CD4-positive, alpha-beta T cell (primary cell): ENCODE measurements at regions not wholly inside any gene's neighbourhood (a gene's known extent, or its start where the extent isn't known, plus 50 kb on each side); places are given as distances from the start of the nearest gene placed in this dataset.

ENCODE experiments used
- ATAC-seq: fragments of 200-7000 bp; cut with Tn5 transposase; one replicate; pipeline ENCODE4 v1.10.0; 2022; ENCODE audit warnings: mild to moderate bottlenecking; ENCODE audit not compliant: poor library complexity
- CTCF ChIA-PET: fragments of 350-600 bp; sonication (Branson Sonifier 250); formaldehyde crosslinking; loops from one replicate; lab custom pipeline; 2021; ENCODE audit warnings: antibody characterized with exemption, inconsistent platforms; lab: Charles Lee
- POLR2A ChIA-PET: fragments of 350-600 bp; sonication (Branson Sonifier 250); formaldehyde crosslinking; loops from one replicate; lab custom pipeline; 2021; ENCODE audit warnings: antibody characterized with exemption, inconsistent platforms; lab: Charles Lee
- DNase-seq, 14 experiments: peaks; one replicate each; pipeline ENCODE4 v3.0.0-alpha.2; 2013 to 2020; ENCODE audit warnings: mixed read lengths in 2 of 14
- H3K27ac ChIP-seq, 2 donors: one replicate each; pipeline versions ENCODE4 v1.5.1 to v1.7.0; 2013; ENCODE audit warnings: low read length in 2 of 2, low read depth in 1 of 2, mild to moderate bottlenecking in 1 of 2
- H3K27me3 ChIP-seq, 2 experiments: 1 replicate in 1 of 2; 2 replicates in 1 of 2; pipeline versions ENCODE4 v1.6.1 to v1.7.0; 2013; ENCODE audit warnings: low read length in 2 of 2, control low read depth in 1 of 2, mild to moderate bottlenecking in 1 of 2, moderate library complexity in 1 of 2; ENCODE audit not compliant: insufficient read depth in 2 of 2, control insufficient read depth in 1 of 2
- H3K36me3 ChIP-seq: one replicate; pipeline ENCODE4 v1.6.1; 2013; ENCODE audit warnings: low read length, control low read depth; ENCODE audit not compliant: insufficient read depth
- H3K4me1 ChIP-seq: one replicate; pipeline ENCODE4 v1.6.1; 2013; ENCODE audit warnings: low read length, control low read depth; ENCODE audit not compliant: insufficient read depth
- H3K4me3 ChIP-seq: one replicate; pipeline ENCODE4 v1.5.1; 2013; ENCODE audit warnings: mild to moderate bottlenecking, low read length, moderate library complexity
- H3K9me3 ChIP-seq, 2 experiments: 1 replicate in 1 of 2; 2 replicates in 1 of 2; pipeline versions ENCODE4 v1.6.1 to v1.7.0; 2013; ENCODE audit warnings: low read length in 2 of 2, mild to moderate bottlenecking in 2 of 2, control low read depth in 1 of 2, moderate library complexity in 1 of 2; ENCODE audit not compliant: control insufficient read depth in 1 of 2, insufficient read depth in 1 of 2
- H3K27ac Mint-ChIP-seq: one replicate; pipeline ENCODE4 v1.8.0; 2020; ENCODE audit warnings: mixed read lengths
- H3K27me3 Mint-ChIP-seq: one replicate; pipeline ENCODE4 v1.8.0; 2021; ENCODE audit warnings: mixed read lengths
- H3K36me3 Mint-ChIP-seq: one replicate; pipeline ENCODE4 v1.8.0; 2021; ENCODE audit warnings: low read depth, mixed read lengths
- H3K4me1 Mint-ChIP-seq: one replicate; pipeline ENCODE4 v1.8.0; 2021; ENCODE audit warnings: low read depth, mixed read lengths
- H3K4me3 Mint-ChIP-seq: one replicate; pipeline ENCODE4 v1.8.0; 2020; ENCODE audit warnings: mild to moderate bottlenecking, mixed read lengths
- H3K9me3 Mint-ChIP-seq: one replicate; pipeline ENCODE4 v1.8.0; 2020; ENCODE audit warnings: mixed read lengths
- intact Hi-C, 2 experiments: fragments of 100-400 bp; cut with DNase I in 1 of 2; cut with micrococcal nuclease in 1 of 2; formaldehyde crosslinking; loops; one replicate each; pipeline versions ENCODE4 v1.15.1 to v1.9.0; 2023 to 2025; cut with DNase I, micrococcal nuclease
- TF ChIP-seq, protein P1 (sequence below): fragments of 200-600 bp; IDR thresholded peaks from one replicate; pipeline ENCODE4 v1.8.0; 2022; ENCODE audit warnings: antibody characterized with exemption, mild to moderate bottlenecking

DNA sequence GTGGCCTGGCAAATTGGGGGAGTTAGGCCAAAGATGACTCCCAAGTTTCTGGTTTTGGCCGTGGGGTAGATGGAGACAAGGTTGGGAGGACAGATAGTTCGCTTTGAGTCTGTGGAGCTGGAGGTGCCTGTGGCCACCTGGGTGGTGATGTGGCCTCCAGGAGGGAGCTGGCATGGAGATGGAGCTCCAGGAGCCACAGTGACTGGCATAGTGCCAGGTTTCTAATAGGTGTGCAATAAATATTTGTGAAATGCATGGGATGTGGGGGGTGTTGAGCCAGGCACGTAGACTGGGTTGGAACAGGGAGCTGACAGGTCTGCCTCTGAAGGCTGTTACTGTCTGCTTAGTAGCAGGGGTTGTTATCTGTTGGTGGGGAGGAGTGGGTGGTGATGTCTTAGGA, 102.7 kb downstream of the PAX1 start:
- ChIA-PET POLR2A (no interaction called here), CTCF (no interaction called here)
- TF ChIP-seq, protein P1, sequence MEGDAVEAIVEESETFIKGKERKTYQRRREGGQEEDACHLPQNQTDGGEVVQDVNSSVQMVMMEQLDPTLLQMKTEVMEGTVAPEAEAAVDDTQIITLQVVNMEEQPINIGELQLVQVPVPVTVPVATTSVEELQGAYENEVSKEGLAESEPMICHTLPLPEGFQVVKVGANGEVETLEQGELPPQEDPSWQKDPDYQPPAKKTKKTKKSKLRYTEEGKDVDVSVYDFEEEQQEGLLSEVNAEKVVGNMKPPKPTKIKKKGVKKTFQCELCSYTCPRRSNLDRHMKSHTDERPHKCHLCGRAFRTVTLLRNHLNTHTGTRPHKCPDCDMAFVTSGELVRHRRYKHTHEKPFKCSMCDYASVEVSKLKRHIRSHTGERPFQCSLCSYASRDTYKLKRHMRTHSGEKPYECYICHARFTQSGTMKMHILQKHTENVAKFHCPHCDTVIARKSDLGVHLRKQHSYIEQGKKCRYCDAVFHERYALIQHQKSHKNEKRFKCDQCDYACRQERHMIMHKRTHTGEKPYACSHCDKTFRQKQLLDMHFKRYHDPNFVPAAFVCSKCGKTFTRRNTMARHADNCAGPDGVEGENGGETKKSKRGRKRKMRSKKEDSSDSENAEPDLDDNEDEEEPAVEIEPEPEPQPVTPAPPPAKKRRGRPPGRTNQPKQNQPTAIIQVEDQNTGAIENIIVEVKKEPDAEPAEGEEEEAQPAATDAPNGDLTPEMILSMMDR = no peak
- Mint-ChIP-seq H3K9me3 (peaks cover 5% of the 10 kb centered on the region), H3K27ac (no peak overlapping the region), H3K27me3 (peaks cover 4% of the 10 kb centered on the region), H3K36me3 (no peaks in the 10 kb centered on the region), H3K4me1 (no peaks in the 10 kb centered on the region), H3K4me3 (no peak overlapping the region)
- Histone ChIP-seq H3K27me3 (no peaks in the 10 kb centered on the region), H3K36me3 (no peaks in the 10 kb centered on the region), H3K27ac (no peak overlapping the region), H3K9me3 (peaks cover 0 to 24% of the 10 kb centered on the region in 2 experiments), H3K4me3 (no peak overlapping the region), H3K4me1 (no peaks in the 10 kb centered on the region)
- DNase-seq (no peak), ATAC-seq (no peak)
- intact Hi-C loops = no loop called here

DNA sequence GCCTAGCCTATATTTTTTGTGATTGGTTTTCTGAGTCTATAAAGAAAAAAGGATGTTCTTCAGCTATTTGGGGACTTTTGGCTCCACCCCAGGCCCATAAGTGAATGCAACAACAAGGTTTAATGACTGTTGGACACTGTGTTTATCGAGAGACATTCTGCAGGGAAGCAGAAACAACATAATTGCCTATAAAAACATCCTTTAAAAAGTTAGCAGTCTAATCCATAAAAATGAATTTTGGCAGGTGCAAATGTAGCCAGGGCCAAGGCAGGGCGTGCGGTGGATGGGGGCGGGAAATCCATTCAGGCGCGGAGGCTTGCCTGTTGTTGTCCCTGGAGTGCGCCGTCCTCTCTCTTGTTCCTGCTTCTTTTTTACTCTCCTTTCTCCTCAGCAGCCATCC, 99.3 kb downstream of the PAX1 start:
- ChIA-PET CTCF (no interaction called here), POLR2A (no interaction called here)
- no peak overlapping the region for H3K27ac Mint-ChIP-seq
- H3K4me3 Mint-ChIP-seq = no peak overlapping the region
- no peaks in the 10 kb centered on the region for H3K36me3 ChIP-seq
- no peak overlapping the region for H3K4me3 ChIP-seq
- H3K27me3 ChIP-seq = no peaks in the 10 kb centered on the region
- DNase-seq (no peak), ATAC-seq (no peak)
- H3K4me1 ChIP-seq = no peaks in the 10 kb centered on the region
- peaks cover 0 to 13% of the 10 kb centered on the region in 2 experiments for H3K9me3 ChIP-seq
- no peak overlapping the region for H3K27ac ChIP-seq
- intact Hi-C loops = no loop called here
- H3K27me3 Mint-ChIP-seq = peaks cover 4% of the 10 kb centered on the region
- peaks cover 5% of the 10 kb centered on the region for H3K9me3 Mint-ChIP-seq
- no peaks in the 10 kb centered on the region for H3K36me3 Mint-ChIP-seq
- H3K4me1 Mint-ChIP-seq = no peaks in the 10 kb centered on the region
- TF ChIP-seq, protein P1 = no peak

DNA sequence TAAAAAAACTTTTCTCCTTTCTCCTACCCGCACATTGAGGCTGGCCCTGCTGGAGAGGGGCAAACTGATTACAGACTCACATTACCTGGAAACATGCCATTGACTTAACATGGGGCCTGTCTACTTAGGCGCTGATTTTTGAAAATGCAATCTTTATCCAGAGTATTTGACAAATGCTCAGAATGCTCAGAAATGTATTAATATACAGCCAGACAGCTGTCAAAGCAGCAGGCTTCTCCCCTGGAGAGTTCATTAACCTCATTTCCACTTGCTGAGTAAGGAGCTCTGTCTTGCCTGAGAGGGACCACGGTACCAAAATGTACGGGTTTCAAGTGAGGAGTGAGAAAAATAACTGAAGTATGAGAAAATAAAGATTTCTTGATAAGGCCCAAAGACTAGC, 95.7 kb downstream of the PAX1 start:
- ATAC-seq (no peak), DNase-seq (no peak)
- Histone ChIP-seq H3K9me3 (peaks cover 0 to 4% of the 10 kb centered on the region in 2 experiments), H3K4me1 (no peaks in the 10 kb centered on the region), H3K27me3 (no peaks in the 10 kb centered on the region), H3K36me3 (no peaks in the 10 kb centered on the region), H3K27ac (no peak overlapping the region), H3K4me3 (no peak overlapping the region)
- no peak overlapping the region for H3K4me3 Mint-ChIP-seq
- H3K27me3 Mint-ChIP-seq = no peaks in the 10 kb centered on the region
- peaks cover 7% of the 10 kb centered on the region for H3K9me3 Mint-ChIP-seq
- intact Hi-C loops = no loop called here
- no peak overlapping the region for H3K27ac Mint-ChIP-seq
- TF ChIP-seq, protein P1 = no peak
- no peaks in the 10 kb centered on the region for H3K4me1 Mint-ChIP-seq
- POLR2A ChIA-PET = no interaction called here
- H3K36me3 Mint-ChIP-seq = no peaks in the 10 kb centered on the region
- CTCF ChIA-PET = no interaction called here
